Tibial artery (tissue), 4 donors: ENCODE measurements at regions not wholly inside any gene's neighbourhood (a gene's known extent, or its start where the extent isn't known, plus 50 kb on each side); places are given as distances from the start of the nearest gene placed in this dataset.

Experiments
- DNase-seq, 2 donors: peaks; one replicate each; pipeline ENCODE4 v3.0.0-alpha.2; 2019
- H3K27ac ChIP-seq, 2 donors: fragments of 200-600 bp; sonication (generic) in 1 of 2; 1 replicate in 1 of 2; 2 replicates in 1 of 2; pipeline ENCODE4 v1.5.1; 2018 to 2019; ENCODE audit warnings: mild to moderate bottlenecking in 1 of 2
- H3K27me3 ChIP-seq, 2 donors: fragments of 200-600 bp; sonication (generic) in 1 of 2; one replicate each; pipeline versions ENCODE4 v1.5.1 to v1.6.0; 2016 to 2019
- H3K36me3 ChIP-seq, 3 donors: fragments of 200-600 bp; sonication (generic) in 2 of 3; one replicate each; pipeline ENCODE4 v1.5.1; 2016 to 2019; ENCODE audit warnings: mild to moderate bottlenecking in 2 of 3
- H3K4me1 ChIP-seq, 4 donors: fragments of 200-600 bp; sonication (generic) in 2 of 4; 1 replicate in 3 of 4; 2 replicates in 1 of 4; pipeline ENCODE4 v1.5.1; 2016 to 2019
- H3K4me3 ChIP-seq, 2 donors: fragments of 200-600 bp; sonication (generic) in 1 of 2; 1 replicate in 1 of 2; 2 replicates in 1 of 2; pipeline ENCODE4 v1.5.1; 2018 to 2019; ENCODE audit warnings: mild to moderate bottlenecking in 2 of 2
- H3K9me3 ChIP-seq, 3 donors: fragments of 200-600 bp; sonication (generic) in 1 of 3; one replicate each; pipeline ENCODE4 v1.5.1; 2016 to 2019
- CTCF ChIP-seq, 2 experiments: fragments of 200-600 bp in 1 of 2; fragments of 450-650 bp in 1 of 2; IDR thresholded peaks; one replicate each; pipeline ENCODE4 v1.5.1; 2017 to 2019; ENCODE audit warnings: antibody characterized with exemption in 2 of 2, mild to moderate bottlenecking in 1 of 2, moderate library complexity in 1 of 2
- intact Hi-C: fragments of 100-400 bp; cut with DNase I; formaldehyde crosslinking; loops from one replicate; pipeline ENCODE4 v1.15.0; 2023; ENCODE audit warnings: low total_unique reads

GRCh38 chr5:89065919-89066318 lies 182.9 kb upstream of the MEF2C start:
- Histone ChIP-seq H3K4me1 (no peaks in the 10 kb centered on the region), H3K27ac (no peak overlapping the region), H3K27me3 (no peaks in the 10 kb centered on the region), H3K4me3 (no peak overlapping the region), H3K9me3 (no peaks in the 10 kb centered on the region), H3K36me3 (no peaks in the 10 kb centered on the region)
- TF ChIP-seq CTCF (IDR thresholded peaks at IDR 0.05): no peak
- intact Hi-C loops: no loop called here
- no peak for DNase-seq

- DNase-seq: no peak
- Histone ChIP-seq H3K27ac (no peak overlapping the region), H3K27me3 (no peaks in the 10 kb centered on the region), H3K9me3 (no peaks in the 10 kb centered on the region), H3K4me1 (no peaks in the 10 kb centered on the region), H3K4me3 (no peak overlapping the region), H3K36me3 (no peaks in the 10 kb centered on the region)
- TF ChIP-seq CTCF (IDR thresholded peaks at IDR 0.05): no peak
- intact Hi-C loops: no loop called here
Measured at GRCh38 chr5:89064736-89065135, 181.8 kb upstream of the MEF2C start.

GRCh38 chr5:89064054-89064453 lies 181.1 kb upstream of the MEF2C start:
- DNase-seq: no peak
- Histone ChIP-seq H3K4me1 (no peaks in the 10 kb centered on the region), H3K27ac (no peak overlapping the region), H3K9me3 (no peaks in the 10 kb centered on the region), H3K27me3 (no peaks in the 10 kb centered on the region), H3K4me3 (no peak overlapping the region), H3K36me3 (no peaks in the 10 kb centered on the region)
- no peak for TF ChIP-seq CTCF (IDR thresholded peaks at IDR 0.05)
- intact Hi-C loops: no loop called here

- no peak for TF ChIP-seq CTCF (IDR thresholded peaks at IDR 0.05)
- Histone ChIP-seq H3K4me1 (no peaks in the 10 kb centered on the region), H3K27ac (no peak overlapping the region), H3K27me3 (no peaks in the 10 kb centered on the region), H3K4me3 (no peak overlapping the region), H3K36me3 (no peaks in the 10 kb centered on the region), H3K9me3 (no peaks in the 10 kb centered on the region)
- intact Hi-C loops: no loop called here
- no peak for DNase-seq
Measured at GRCh38 chr5:89060768-89061167, 177.8 kb upstream of the MEF2C start.

GRCh38 chr5:89059274-89059673 lies 176.3 kb upstream of the MEF2C start:
- no peaks in the 10 kb centered on the region for H3K27me3 ChIP-seq
- DNase-seq: no peak
- no peak for TF ChIP-seq CTCF (IDR thresholded peaks at IDR 0.05)
- H3K9me3 ChIP-seq: no peaks in the 10 kb centered on the region
- H3K4me3 ChIP-seq: no peak overlapping the region
- no peaks in the 10 kb centered on the region for H3K36me3 ChIP-seq
- H3K4me1 ChIP-seq: no peaks in the 10 kb centered on the region
- H3K27ac ChIP-seq: no peak overlapping the region
- intact Hi-C loops: no loop called here

GRCh38 chr5:89055695-89056085 lies 172.7 kb upstream of the MEF2C start:
- DNase-seq: no peak
- no peak overlapping the region for H3K27ac ChIP-seq
- no peaks in the 10 kb centered on the region for H3K4me1 ChIP-seq
- H3K36me3 ChIP-seq: no peaks in the 10 kb centered on the region
- intact Hi-C loops: no loop called here
- no peaks in the 10 kb centered on the region for H3K9me3 ChIP-seq
- no peaks in the 10 kb centered on the region for H3K27me3 ChIP-seq
- no peak for TF ChIP-seq CTCF (IDR thresholded peaks at IDR 0.05)
- no peak overlapping the region for H3K4me3 ChIP-seq
